Stomach smooth muscle (tissue), 2 donors: ENCODE measurements at regions not wholly inside any gene's neighbourhood (a gene's known extent, or its start where the extent isn't known, plus 50 kb on each side); places are given as distances from the start of the nearest gene placed in this dataset.

Experiments used
- H3K27ac ChIP-seq: one replicate; pipeline ENCODE4 v1.7.0; 2013; ENCODE audit warnings: mild to moderate bottlenecking, low read length, inconsistent platforms
- H3K27me3 ChIP-seq, 2 donors: one replicate each; pipeline ENCODE4 v1.7.0; 2013; ENCODE audit warnings: low read length in 2 of 2; ENCODE audit not compliant: insufficient read depth in 2 of 2, control insufficient read depth in 1 of 2
- H3K36me3 ChIP-seq, 2 donors: one replicate each; pipeline ENCODE4 v1.7.0; 2013; ENCODE audit warnings: low read length in 2 of 2; ENCODE audit not compliant: control insufficient read depth in 2 of 2, insufficient read depth in 2 of 2
- H3K4me1 ChIP-seq: one replicate; pipeline ENCODE4 v1.7.0; 2013; ENCODE audit warnings: low read length; ENCODE audit not compliant: control insufficient read depth, insufficient read depth
- H3K4me3 ChIP-seq, 2 donors: one replicate each; pipeline ENCODE4 v1.7.0; 2013; ENCODE audit warnings: low read length in 2 of 2
- H3K9ac ChIP-seq, 2 donors: one replicate each; pipeline ENCODE4 v1.7.0; 2013; ENCODE audit warnings: low read length in 2 of 2, mild to moderate bottlenecking in 1 of 2
- H3K9me3 ChIP-seq, 2 donors: one replicate each; pipeline ENCODE4 v1.7.0; 2013; ENCODE audit warnings: low read length in 2 of 2; ENCODE audit not compliant: control insufficient read depth in 2 of 2
- donor health status: healthy.
- donor health status: Pancreatic carcinoma.

DNA sequence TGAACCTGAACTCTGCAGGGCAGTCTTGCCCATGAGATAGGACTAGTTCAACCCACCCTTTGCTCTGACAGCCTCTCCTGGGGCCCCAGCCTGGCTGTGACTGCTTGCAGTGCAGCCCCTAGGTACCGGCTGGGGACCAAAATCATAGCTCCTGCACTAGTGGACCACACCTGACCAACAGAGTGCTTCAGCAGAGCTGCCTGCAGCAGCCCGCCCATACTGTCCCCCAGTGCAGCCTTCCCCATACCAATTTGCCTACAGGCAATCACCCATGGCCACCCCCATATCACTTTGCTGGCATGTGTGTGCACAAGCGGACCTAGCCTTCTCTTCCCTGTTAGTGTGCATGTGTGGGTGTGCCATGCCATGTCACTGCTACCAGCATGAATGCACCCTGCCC, 347.6 kb upstream of the MPDZ start:
- no peak overlapping the region for H3K27ac ChIP-seq
- no peaks in the 10 kb centered on the region for H3K36me3 ChIP-seq
- H3K9me3 ChIP-seq: peaks cover 0 to 2% of the 10 kb centered on the region in 2 donors
- H3K4me3 ChIP-seq: no peak overlapping the region
- H3K4me1 ChIP-seq: no peaks in the 10 kb centered on the region
- H3K27me3 ChIP-seq: no peaks in the 10 kb centered on the region
- H3K9ac ChIP-seq: no peak overlapping the region

GRCh38 chr9:13626601-13627000, 347.1 kb upstream of the MPDZ start:
- Histone ChIP-seq H3K4me1 (no peaks in the 10 kb centered on the region), H3K27me3 (no peaks in the 10 kb centered on the region), H3K9me3 (peaks cover 0 to 2% of the 10 kb centered on the region in 2 donors), H3K4me3 (no peak overlapping the region), H3K36me3 (no peaks in the 10 kb centered on the region), H3K9ac (no peak overlapping the region), H3K27ac (no peak overlapping the region)

DNA sequence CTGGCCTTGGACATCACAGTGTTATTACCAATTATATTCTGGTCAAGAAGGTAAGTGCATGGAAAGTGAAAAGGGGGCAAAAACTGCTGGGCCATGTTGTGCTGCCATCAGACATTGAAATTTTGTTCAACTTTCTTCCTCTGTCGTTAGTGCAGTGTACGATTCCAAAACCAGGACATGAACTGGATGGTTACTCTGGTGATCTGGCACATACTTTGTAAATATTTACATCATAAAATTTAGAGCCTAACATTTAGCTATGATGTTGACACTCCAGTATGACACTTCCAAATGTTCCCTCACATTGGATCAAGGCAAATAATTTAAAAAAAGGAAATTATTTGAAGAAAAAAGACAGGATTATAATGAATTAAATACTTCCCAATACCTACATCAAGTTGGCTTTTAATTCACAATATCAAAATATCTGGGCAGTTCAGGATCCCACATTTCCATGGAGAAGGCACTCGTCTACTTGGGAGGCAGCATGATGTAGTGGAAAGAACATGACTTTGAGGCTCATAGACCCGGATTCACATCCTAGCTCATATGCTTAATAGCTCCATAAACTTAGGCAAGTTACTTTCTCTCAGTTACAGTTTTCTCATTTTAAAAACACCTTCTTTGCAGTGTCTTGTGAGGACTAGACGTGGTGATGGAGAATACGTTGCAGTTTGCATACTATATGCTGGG, 342.5 kb upstream of the MPDZ start:
- no peak overlapping the region for H3K27ac ChIP-seq
- H3K27me3 ChIP-seq: no peaks in the 10 kb centered on the region
- H3K9ac ChIP-seq: no peak overlapping the region
- no peaks in the 10 kb centered on the region for H3K4me1 ChIP-seq
- no peaks in the 10 kb centered on the region for H3K36me3 ChIP-seq
- H3K9me3 ChIP-seq: no peaks in the 10 kb centered on the region
- no peak overlapping the region for H3K4me3 ChIP-seq

DNA sequence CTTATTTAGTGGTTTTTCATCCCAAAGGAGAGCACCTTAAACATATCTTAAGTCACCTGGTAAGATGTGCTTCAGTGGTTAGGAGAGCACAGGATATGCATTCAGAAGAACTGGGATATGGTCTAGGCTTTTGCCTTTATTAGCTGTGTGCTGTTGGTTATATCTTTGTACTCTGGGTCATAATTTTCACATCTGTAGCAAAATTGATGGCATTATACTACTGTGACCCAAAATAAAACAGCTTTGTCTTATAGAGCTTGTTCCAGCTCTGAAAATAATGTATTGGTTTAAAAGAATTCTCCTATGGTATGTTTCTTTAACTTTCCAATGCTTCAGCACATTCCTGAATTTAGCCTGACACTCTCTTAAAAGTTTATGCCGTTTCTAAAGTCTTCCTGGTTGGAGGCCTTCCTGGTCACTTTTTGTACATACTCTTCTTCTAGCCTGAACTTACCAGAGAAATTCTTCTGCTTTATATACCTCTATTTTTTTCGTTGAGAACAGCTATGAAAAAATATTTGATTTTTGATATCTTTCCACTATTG, 337.1 kb upstream of the MPDZ start:
- no peak overlapping the region for H3K9ac ChIP-seq
- peaks cover 2% of the 10 kb centered on the region for H3K4me1 ChIP-seq
- H3K9me3 ChIP-seq: no peaks in the 10 kb centered on the region

GRCh38 chr9:13615660-13616490, 336.4 kb upstream of the MPDZ start:
- Histone ChIP-seq H3K4me3 (no peak overlapping the region), H3K4me1 (peaks cover 2% of the 10 kb centered on the region), H3K9me3 (no peaks in the 10 kb centered on the region), H3K36me3 (no peaks in the 10 kb centered on the region), H3K27ac (peak overlapping the region; percentile 53), H3K27me3 (no peaks in the 10 kb centered on the region), H3K9ac (no peak overlapping the region)

More for the DNA sequence above, 337.1 kb upstream of the MPDZ start:
- Histone ChIP-seq H3K4me3 (no peak overlapping the region), H3K27me3 (no peaks in the 10 kb centered on the region), H3K36me3 (no peaks in the 10 kb centered on the region), H3K27ac (peak overlapping the region; percentile 53)

DNA sequence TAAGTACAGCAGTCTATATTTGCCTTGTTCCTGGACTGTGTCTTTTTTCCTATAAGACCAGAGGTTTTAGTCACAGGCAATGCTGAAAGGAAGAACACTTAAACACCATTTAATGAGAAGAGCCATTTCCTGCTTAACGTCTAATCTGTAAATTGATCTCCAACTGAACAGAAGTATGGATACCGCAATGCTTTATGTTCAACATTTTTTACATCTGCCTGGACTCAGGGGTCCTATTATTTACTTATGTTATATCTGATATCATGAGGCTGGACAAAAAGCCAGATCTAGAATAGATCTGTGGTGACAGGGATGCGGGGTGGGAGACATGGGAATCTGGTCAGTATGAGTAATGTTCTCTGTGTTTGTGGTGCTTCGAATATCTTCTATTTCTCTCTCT, 334.6 kb upstream of the MPDZ start:
- H3K4me3 ChIP-seq: no peak overlapping the region
- H3K9me3 ChIP-seq: no peaks in the 10 kb centered on the region
- H3K36me3 ChIP-seq: no peaks in the 10 kb centered on the region
- H3K27ac ChIP-seq: no peak overlapping the region
- H3K4me1 ChIP-seq: peaks cover 7% of the 10 kb centered on the region
- no peaks in the 10 kb centered on the region for H3K27me3 ChIP-seq
- H3K9ac ChIP-seq: no peak overlapping the region

DNA sequence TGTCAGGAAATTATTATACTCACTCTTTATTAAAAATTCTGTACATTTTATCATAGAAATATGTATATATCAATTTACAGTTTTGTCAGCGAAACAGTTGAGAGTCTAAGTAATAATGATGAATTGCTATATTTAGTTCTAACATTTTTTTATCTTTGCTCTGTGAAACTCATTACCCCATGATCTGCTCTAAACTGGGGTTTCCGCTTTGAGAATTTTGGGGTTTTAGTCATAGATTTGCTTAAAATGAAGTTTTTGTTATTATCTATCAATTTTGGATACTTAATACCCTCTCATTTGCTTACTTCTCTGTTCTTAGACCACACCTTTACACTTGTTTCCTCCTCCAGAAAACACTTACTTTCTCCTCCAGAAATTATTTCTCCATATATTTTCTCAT, 333.8 kb upstream of the MPDZ start:
- Histone ChIP-seq H3K4me1 (peaks cover 14% of the 10 kb centered on the region), H3K9ac (no peak overlapping the region), H3K4me3 (no peak overlapping the region), H3K27ac (no peak overlapping the region), H3K27me3 (no peaks in the 10 kb centered on the region), H3K9me3 (no peaks in the 10 kb centered on the region), H3K36me3 (no peaks in the 10 kb centered on the region)

DNA sequence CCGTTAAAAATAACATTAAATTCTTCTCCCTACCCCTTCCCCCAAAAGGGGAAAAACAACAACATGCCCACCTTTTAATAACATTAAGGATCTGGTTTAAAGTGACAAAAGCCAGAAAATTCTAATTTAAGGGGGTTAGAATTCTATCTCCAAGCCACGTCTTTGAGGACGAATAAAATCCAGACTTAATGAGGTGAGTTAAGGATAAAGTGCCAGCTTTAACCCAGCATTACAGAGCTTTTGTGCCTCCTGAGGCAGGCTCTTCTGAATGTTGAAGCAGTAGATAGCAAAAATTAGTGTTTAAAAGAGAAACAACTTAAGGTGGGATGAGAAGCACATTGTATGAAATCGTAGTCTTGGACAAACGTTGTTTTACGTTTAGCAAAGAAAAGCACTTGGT, 329.0 kb upstream of the MPDZ start:
- Histone ChIP-seq H3K36me3 (no peaks in the 10 kb centered on the region), H3K9me3 (no peaks in the 10 kb centered on the region), H3K27ac (peak overlapping the region; percentile 55), H3K9ac (peak overlapping the region; percentile 42 to 55), H3K4me3 (peak overlapping the region; percentile 56 to 64), H3K4me1 (peaks cover 28% of the 10 kb centered on the region), H3K27me3 (no peaks in the 10 kb centered on the region)

GRCh38 chr9:13607481-13608441, 328.3 kb upstream of the MPDZ start:
- Histone ChIP-seq H3K4me1 (peaks cover 28% of the 10 kb centered on the region), H3K27me3 (no peaks in the 10 kb centered on the region), H3K9me3 (no peaks in the 10 kb centered on the region), H3K36me3 (no peaks in the 10 kb centered on the region), H3K4me3 (peak overlapping the region; percentile 56 to 64), H3K9ac (peak overlapping the region; percentile 42 to 55), H3K27ac (peak overlapping the region; percentile 55)

DNA sequence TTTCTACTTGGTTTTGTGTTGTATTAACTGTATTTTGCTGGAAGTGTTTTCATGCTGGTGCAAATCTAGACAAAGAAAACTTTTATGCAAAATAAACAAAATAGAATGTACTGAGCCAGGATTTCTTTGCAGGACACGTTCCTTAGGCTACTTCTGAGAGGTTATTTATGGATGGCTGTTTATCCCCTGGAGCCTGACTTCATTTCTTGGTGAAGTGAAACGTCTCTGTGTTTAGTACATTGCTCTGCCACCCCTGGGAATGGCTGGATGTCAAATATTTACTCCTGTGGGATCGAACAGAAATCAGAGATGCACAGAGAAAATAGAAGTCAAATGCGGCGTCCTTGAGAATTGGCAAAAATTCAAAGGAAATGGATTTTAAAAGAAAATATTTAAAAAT, 327.1 kb upstream of the MPDZ start:
- no peak overlapping the region for H3K27ac ChIP-seq
- H3K4me3 ChIP-seq: no peak overlapping the region
- H3K36me3 ChIP-seq: no peaks in the 10 kb centered on the region
- H3K4me1 ChIP-seq: peaks cover 28% of the 10 kb centered on the region
- H3K27me3 ChIP-seq: no peaks in the 10 kb centered on the region
- no peak overlapping the region for H3K9ac ChIP-seq
- no peaks in the 10 kb centered on the region for H3K9me3 ChIP-seq
